ENCODE measurements at regions not wholly inside any gene's neighbourhood (a gene's known extent, or its start where the extent isn't known, plus 50 kb on each side); places are given as distances from the start of the nearest gene placed in this dataset.

DNA sequence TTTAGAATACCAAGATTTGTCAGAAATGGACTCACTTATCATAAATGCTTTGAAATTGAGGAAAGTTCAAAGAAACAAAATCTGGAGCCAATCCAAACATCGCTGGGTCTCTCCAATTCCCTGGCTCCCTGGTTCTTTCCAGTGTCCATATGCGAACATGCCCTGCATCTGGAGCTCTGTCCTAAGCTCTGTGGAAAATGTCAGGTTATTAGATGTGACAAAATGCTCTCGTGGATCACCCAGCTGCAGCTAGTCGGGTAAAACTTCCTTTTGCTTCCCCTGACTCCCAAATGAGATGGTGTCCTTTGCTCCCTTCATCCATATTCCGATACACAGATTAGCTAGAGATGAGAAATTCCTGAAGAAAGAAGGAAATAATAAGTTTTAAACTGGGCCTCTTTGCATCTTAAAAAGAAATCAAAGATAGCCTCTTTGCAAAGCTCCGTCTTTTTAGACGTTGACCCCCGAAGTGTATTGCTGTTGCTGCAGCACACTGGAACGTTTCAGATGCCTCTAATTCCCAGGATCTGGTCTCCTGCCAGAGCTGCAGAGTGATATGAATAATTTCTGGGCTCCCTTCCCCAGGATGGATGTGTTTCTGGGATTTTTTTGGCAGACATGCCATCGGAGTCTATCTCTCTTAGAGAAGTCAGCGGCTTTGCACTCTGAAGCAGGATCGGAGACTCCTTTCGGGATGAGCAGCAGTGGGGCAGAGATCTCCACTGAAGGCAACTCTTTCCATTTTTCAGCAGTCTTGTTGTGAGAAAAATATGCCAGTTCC lies 102.9 kb downstream of the TEX26 start:
- TF ChIP-seq, protein P1, sequence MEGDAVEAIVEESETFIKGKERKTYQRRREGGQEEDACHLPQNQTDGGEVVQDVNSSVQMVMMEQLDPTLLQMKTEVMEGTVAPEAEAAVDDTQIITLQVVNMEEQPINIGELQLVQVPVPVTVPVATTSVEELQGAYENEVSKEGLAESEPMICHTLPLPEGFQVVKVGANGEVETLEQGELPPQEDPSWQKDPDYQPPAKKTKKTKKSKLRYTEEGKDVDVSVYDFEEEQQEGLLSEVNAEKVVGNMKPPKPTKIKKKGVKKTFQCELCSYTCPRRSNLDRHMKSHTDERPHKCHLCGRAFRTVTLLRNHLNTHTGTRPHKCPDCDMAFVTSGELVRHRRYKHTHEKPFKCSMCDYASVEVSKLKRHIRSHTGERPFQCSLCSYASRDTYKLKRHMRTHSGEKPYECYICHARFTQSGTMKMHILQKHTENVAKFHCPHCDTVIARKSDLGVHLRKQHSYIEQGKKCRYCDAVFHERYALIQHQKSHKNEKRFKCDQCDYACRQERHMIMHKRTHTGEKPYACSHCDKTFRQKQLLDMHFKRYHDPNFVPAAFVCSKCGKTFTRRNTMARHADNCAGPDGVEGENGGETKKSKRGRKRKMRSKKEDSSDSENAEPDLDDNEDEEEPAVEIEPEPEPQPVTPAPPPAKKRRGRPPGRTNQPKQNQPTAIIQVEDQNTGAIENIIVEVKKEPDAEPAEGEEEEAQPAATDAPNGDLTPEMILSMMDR (IDR thresholded peaks at IDR 0.05; ENCODE audit: insufficient read depth, low read length) = no peak
- TF ChIP-seq POLR2AphosphoS5 (IDR thresholded peaks at IDR 0.05; ENCODE audit: low read depth) (no peak), GABPA (IDR thresholded peaks at IDR 0.05; ENCODE audit: low read depth) (no peak)
- TF ChIP-seq, protein P2, sequence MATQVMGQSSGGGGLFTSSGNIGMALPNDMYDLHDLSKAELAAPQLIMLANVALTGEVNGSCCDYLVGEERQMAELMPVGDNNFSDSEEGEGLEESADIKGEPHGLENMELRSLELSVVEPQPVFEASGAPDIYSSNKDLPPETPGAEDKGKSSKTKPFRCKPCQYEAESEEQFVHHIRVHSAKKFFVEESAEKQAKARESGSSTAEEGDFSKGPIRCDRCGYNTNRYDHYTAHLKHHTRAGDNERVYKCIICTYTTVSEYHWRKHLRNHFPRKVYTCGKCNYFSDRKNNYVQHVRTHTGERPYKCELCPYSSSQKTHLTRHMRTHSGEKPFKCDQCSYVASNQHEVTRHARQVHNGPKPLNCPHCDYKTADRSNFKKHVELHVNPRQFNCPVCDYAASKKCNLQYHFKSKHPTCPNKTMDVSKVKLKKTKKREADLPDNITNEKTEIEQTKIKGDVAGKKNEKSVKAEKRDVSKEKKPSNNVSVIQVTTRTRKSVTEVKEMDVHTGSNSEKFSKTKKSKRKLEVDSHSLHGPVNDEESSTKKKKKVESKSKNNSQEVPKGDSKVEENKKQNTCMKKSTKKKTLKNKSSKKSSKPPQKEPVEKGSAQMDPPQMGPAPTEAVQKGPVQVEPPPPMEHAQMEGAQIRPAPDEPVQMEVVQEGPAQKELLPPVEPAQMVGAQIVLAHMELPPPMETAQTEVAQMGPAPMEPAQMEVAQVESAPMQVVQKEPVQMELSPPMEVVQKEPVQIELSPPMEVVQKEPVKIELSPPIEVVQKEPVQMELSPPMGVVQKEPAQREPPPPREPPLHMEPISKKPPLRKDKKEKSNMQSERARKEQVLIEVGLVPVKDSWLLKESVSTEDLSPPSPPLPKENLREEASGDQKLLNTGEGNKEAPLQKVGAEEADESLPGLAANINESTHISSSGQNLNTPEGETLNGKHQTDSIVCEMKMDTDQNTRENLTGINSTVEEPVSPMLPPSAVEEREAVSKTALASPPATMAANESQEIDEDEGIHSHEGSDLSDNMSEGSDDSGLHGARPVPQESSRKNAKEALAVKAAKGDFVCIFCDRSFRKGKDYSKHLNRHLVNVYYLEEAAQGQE (IDR thresholded peaks at IDR 0.05; ENCODE audit: insufficient replicate concordance, low read depth) = no peak
